ENCODE measurements at regions not wholly inside any gene's neighbourhood (a gene's known extent, or its start where the extent isn't known, plus 50 kb on each side); places are given as distances from the start of the nearest gene placed in this dataset.

GRCh38 chr12:87794854-87795253, 234.3 kb downstream of the C12orf50 start:
- no peaks in the 10 kb centered on the region for H3K36me3 ChIP-seq (ENCODE audit: insufficient read depth, insufficient read length, low read length)
- TF ChIP-seq SUZ12 (IDR thresholded peaks at IDR 0.05; ENCODE audit: extremely low read depth, insufficient read depth, insufficient read length): no peak
- no peak for TF ChIP-seq ZNF274 (IDR thresholded peaks at IDR 0.05; ENCODE audit: low read depth, low read length)
- no peak for TF ChIP-seq YY1 (IDR thresholded peaks at IDR 0.05; ENCODE audit: insufficient read depth, insufficient read length)
- H3K9me3 ChIP-seq (ENCODE audit: insufficient read depth, low read length): no peaks in the 10 kb centered on the region
- H3K4me3 ChIP-seq (ENCODE audit: insufficient read length, low read depth): no peak overlapping the region
- H3K9ac ChIP-seq (ENCODE audit: insufficient read length, low read depth): no peak overlapping the region
- no peaks in the 10 kb centered on the region for H3K4me1 ChIP-seq (ENCODE audit: insufficient read depth, insufficient read length)
- no peaks in the 10 kb centered on the region for H3K27me3 ChIP-seq (ENCODE audit: insufficient read depth, insufficient read length)
- no peak for DNase-seq (ENCODE audit: low read depth, low spot score)

GRCh38 chr12:87793131-87793530, 236.1 kb downstream of the C12orf50 start:
- Histone ChIP-seq H3K9ac (ENCODE audit: insufficient read length, low read depth) (no peak overlapping the region), H3K4me1 (ENCODE audit: insufficient read depth, insufficient read length) (no peaks in the 10 kb centered on the region), H3K9me3 (ENCODE audit: insufficient read depth, low read length) (no peaks in the 10 kb centered on the region), H3K4me3 (ENCODE audit: insufficient read length, low read depth) (no peak overlapping the region), H3K27me3 (ENCODE audit: insufficient read depth, insufficient read length) (no peaks in the 10 kb centered on the region), H3K36me3 (ENCODE audit: insufficient read depth, insufficient read length, low read length) (no peaks in the 10 kb centered on the region)
- TF ChIP-seq YY1 (IDR thresholded peaks at IDR 0.05; ENCODE audit: insufficient read depth, insufficient read length): no peak
- no peak for TF ChIP-seq ZNF274 (IDR thresholded peaks at IDR 0.05; ENCODE audit: low read depth, low read length)
- no peak for TF ChIP-seq SUZ12 (IDR thresholded peaks at IDR 0.05; ENCODE audit: extremely low read depth, insufficient read depth, insufficient read length)
- DNase-seq (ENCODE audit: low read depth, low spot score): no peak

- Histone ChIP-seq H3K36me3 (ENCODE audit: insufficient read depth, insufficient read length, low read length) (no peaks in the 10 kb centered on the region), H3K4me1 (ENCODE audit: insufficient read depth, insufficient read length) (no peaks in the 10 kb centered on the region), H3K9ac (ENCODE audit: insufficient read length, low read depth) (no peak overlapping the region), H3K9me3 (ENCODE audit: insufficient read depth, low read length) (no peaks in the 10 kb centered on the region), H3K27me3 (ENCODE audit: insufficient read depth, insufficient read length) (no peaks in the 10 kb centered on the region), H3K4me3 (ENCODE audit: insufficient read length, low read depth) (no peak overlapping the region)
- TF ChIP-seq YY1 (IDR thresholded peaks at IDR 0.05; ENCODE audit: insufficient read depth, insufficient read length) (no peak), SUZ12 (IDR thresholded peaks at IDR 0.05; ENCODE audit: extremely low read depth, insufficient read depth, insufficient read length) (no peak), ZNF274 (IDR thresholded peaks at IDR 0.05; ENCODE audit: low read depth, low read length) (no peak)
- no peak for DNase-seq (ENCODE audit: low read depth, low spot score)
Measured at GRCh38 chr12:87784350-87784749, 244.9 kb downstream of the C12orf50 start.

- TF ChIP-seq YY1 (IDR thresholded peaks at IDR 0.05; ENCODE audit: insufficient read depth, insufficient read length): no peak
- TF ChIP-seq ZNF274 (IDR thresholded peaks at IDR 0.05; ENCODE audit: low read depth, low read length): no peak
- no peak for TF ChIP-seq SUZ12 (IDR thresholded peaks at IDR 0.05; ENCODE audit: extremely low read depth, insufficient read depth, insufficient read length)
- Histone ChIP-seq H3K9me3 (ENCODE audit: insufficient read depth, low read length) (no peaks in the 10 kb centered on the region), H3K9ac (ENCODE audit: insufficient read length, low read depth) (no peak overlapping the region), H3K4me3 (ENCODE audit: insufficient read length, low read depth) (no peak overlapping the region), H3K27me3 (ENCODE audit: insufficient read depth, insufficient read length) (no peaks in the 10 kb centered on the region), H3K36me3 (ENCODE audit: insufficient read depth, insufficient read length, low read length) (no peaks in the 10 kb centered on the region), H3K4me1 (ENCODE audit: insufficient read depth, insufficient read length) (no peaks in the 10 kb centered on the region)
- no peak for DNase-seq (ENCODE audit: low read depth, low spot score)
Measured at GRCh38 chr12:87783467-87783866, 245.7 kb downstream of the C12orf50 start.

GRCh38 chr12:87782838-87783237, 246.4 kb downstream of the C12orf50 start:
- Histone ChIP-seq H3K4me1 (ENCODE audit: insufficient read depth, insufficient read length) (no peaks in the 10 kb centered on the region), H3K36me3 (ENCODE audit: insufficient read depth, insufficient read length, low read length) (no peaks in the 10 kb centered on the region), H3K27me3 (ENCODE audit: insufficient read depth, insufficient read length) (no peaks in the 10 kb centered on the region), H3K9ac (ENCODE audit: insufficient read length, low read depth) (no peak overlapping the region), H3K4me3 (ENCODE audit: insufficient read length, low read depth) (no peak overlapping the region), H3K9me3 (ENCODE audit: insufficient read depth, low read length) (no peaks in the 10 kb centered on the region)
- no peak for DNase-seq (ENCODE audit: low read depth, low spot score)
- TF ChIP-seq YY1 (IDR thresholded peaks at IDR 0.05; ENCODE audit: insufficient read depth, insufficient read length) (no peak), ZNF274 (IDR thresholded peaks at IDR 0.05; ENCODE audit: low read depth, low read length) (no peak), SUZ12 (IDR thresholded peaks at IDR 0.05; ENCODE audit: extremely low read depth, insufficient read depth, insufficient read length) (no peak)

- Histone ChIP-seq H3K27me3 (ENCODE audit: insufficient read depth, insufficient read length) (no peaks in the 10 kb centered on the region), H3K4me1 (ENCODE audit: insufficient read depth, insufficient read length) (no peaks in the 10 kb centered on the region), H3K36me3 (ENCODE audit: insufficient read depth, insufficient read length, low read length) (no peaks in the 10 kb centered on the region), H3K4me3 (ENCODE audit: insufficient read length, low read depth) (no peak overlapping the region), H3K9me3 (ENCODE audit: insufficient read depth, low read length) (no peaks in the 10 kb centered on the region), H3K9ac (ENCODE audit: insufficient read length, low read depth) (no peak overlapping the region)
- no peak for DNase-seq (ENCODE audit: low read depth, low spot score)
- TF ChIP-seq SUZ12 (IDR thresholded peaks at IDR 0.05; ENCODE audit: extremely low read depth, insufficient read depth, insufficient read length): no peak
- no peak for TF ChIP-seq YY1 (IDR thresholded peaks at IDR 0.05; ENCODE audit: insufficient read depth, insufficient read length)
- TF ChIP-seq ZNF274 (IDR thresholded peaks at IDR 0.05; ENCODE audit: low read depth, low read length): no peak
Measured at GRCh38 chr12:87779858-87780498, 249.2 kb downstream of the C12orf50 start.

GRCh38 chr12:87779016-87779415, 250.2 kb downstream of the C12orf50 start:
- H3K36me3 ChIP-seq (ENCODE audit: insufficient read depth, insufficient read length, low read length): no peaks in the 10 kb centered on the region
- H3K27me3 ChIP-seq (ENCODE audit: insufficient read depth, insufficient read length): no peaks in the 10 kb centered on the region
- H3K9ac ChIP-seq (ENCODE audit: insufficient read length, low read depth): no peak overlapping the region
- H3K4me1 ChIP-seq (ENCODE audit: insufficient read depth, insufficient read length): no peaks in the 10 kb centered on the region
- no peak overlapping the region for H3K4me3 ChIP-seq (ENCODE audit: insufficient read length, low read depth)
- TF ChIP-seq YY1 (IDR thresholded peaks at IDR 0.05; ENCODE audit: insufficient read depth, insufficient read length) (no peak), ZNF274 (IDR thresholded peaks at IDR 0.05; ENCODE audit: low read depth, low read length) (no peak), SUZ12 (IDR thresholded peaks at IDR 0.05; ENCODE audit: extremely low read depth, insufficient read depth, insufficient read length) (no peak)
- DNase-seq (ENCODE audit: low read depth, low spot score): no peak
- H3K9me3 ChIP-seq (ENCODE audit: insufficient read depth, low read length): no peaks in the 10 kb centered on the region
